Testis (tissue), 2 donors: ENCODE measurements at regions not wholly inside any gene's neighbourhood (a gene's known extent, or its start where the extent isn't known, plus 50 kb on each side); places are given as distances from the start of the nearest gene placed in this dataset.

Experiments
- DNase-seq: peaks from one replicate; pipeline ENCODE4 v3.0.0-alpha.2; 2019
- H3K27ac ChIP-seq, 2 donors: fragments of 200-600 bp; sonication (generic); one replicate each; pipeline ENCODE4 v1.5.1; 2019
- H3K27me3 ChIP-seq: fragments of 200-600 bp; sonication (generic); one replicate; pipeline ENCODE4 v1.5.1; 2019
- H3K36me3 ChIP-seq: fragments of 200-600 bp; sonication (generic); one replicate; pipeline ENCODE4 v1.5.1; 2017; ENCODE audit warnings: low read depth; ENCODE audit errors: missing control alignments
- H3K4me1 ChIP-seq: fragments of 200-600 bp; sonication (generic); one replicate; pipeline ENCODE4 v1.5.1; 2019
- H3K4me3 ChIP-seq, 2 donors: fragments of 200-600 bp; sonication (generic); one replicate each; pipeline ENCODE4 v1.5.1; 2017 to 2019
- H3K9me3 ChIP-seq: fragments of 200-600 bp; sonication (generic); one replicate; pipeline ENCODE4 v1.5.1; 2017
- POLR2A ChIP-seq: fragments of 450-650 bp; IDR thresholded peaks from one replicate; pipeline ENCODE4 v1.6.1; 2017; ENCODE audit warnings: antibody characterized with exemption, mild to moderate bottlenecking, moderate library complexity
- WGBS, 2 donors: methylation state at CpG; one replicate each; pipeline ENCODE4 v1.1.5; 2018; 5-methylcytosine and 5-hydroxymethylcytosine counted together
- intact Hi-C: fragments of 100-400 bp; cut with DNase I; formaldehyde crosslinking; loops from one replicate; pipeline ENCODE4 v1.15.1; 2023; ENCODE audit warnings: low total_unique reads
- TF ChIP-seq, protein P1 (sequence below), 3 experiments: fragments of 450-650 bp in 2 of 3; fragments of 200-600 bp in 1 of 3; sonication (generic) in 1 of 3; IDR thresholded peaks; one replicate each; pipeline ENCODE4 v1.5.1; 2016 to 2019; ENCODE audit warnings: antibody characterized with exemption in 3 of 3, mild to moderate bottlenecking in 2 of 3, moderate library complexity in 1 of 3

GRCh38 chr12:115121053-115121452 lies 437.1 kb upstream of the TBX3 start:
- intact Hi-C loops = no loop called here
- Histone ChIP-seq H3K27me3 (no peaks in the 10 kb centered on the region), H3K9me3 (no peaks in the 10 kb centered on the region), H3K27ac (no peak overlapping the region), H3K36me3 (no peaks in the 10 kb centered on the region), H3K4me1 (no peaks in the 10 kb centered on the region), H3K4me3 (no peak overlapping the region)
- DNase-seq = no peak
- TF ChIP-seq POLR2A = no peak
- TF ChIP-seq, protein P1, sequence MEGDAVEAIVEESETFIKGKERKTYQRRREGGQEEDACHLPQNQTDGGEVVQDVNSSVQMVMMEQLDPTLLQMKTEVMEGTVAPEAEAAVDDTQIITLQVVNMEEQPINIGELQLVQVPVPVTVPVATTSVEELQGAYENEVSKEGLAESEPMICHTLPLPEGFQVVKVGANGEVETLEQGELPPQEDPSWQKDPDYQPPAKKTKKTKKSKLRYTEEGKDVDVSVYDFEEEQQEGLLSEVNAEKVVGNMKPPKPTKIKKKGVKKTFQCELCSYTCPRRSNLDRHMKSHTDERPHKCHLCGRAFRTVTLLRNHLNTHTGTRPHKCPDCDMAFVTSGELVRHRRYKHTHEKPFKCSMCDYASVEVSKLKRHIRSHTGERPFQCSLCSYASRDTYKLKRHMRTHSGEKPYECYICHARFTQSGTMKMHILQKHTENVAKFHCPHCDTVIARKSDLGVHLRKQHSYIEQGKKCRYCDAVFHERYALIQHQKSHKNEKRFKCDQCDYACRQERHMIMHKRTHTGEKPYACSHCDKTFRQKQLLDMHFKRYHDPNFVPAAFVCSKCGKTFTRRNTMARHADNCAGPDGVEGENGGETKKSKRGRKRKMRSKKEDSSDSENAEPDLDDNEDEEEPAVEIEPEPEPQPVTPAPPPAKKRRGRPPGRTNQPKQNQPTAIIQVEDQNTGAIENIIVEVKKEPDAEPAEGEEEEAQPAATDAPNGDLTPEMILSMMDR (IDR thresholded peaks at IDR 0.05) = no peak

GRCh38 chr12:115118177-115118724 lies 434.3 kb upstream of the TBX3 start:
- Histone ChIP-seq H3K27me3 (no peaks in the 10 kb centered on the region), H3K4me3 (no peak overlapping the region), H3K36me3 (no peaks in the 10 kb centered on the region), H3K4me1 (no peaks in the 10 kb centered on the region), H3K27ac (no peak overlapping the region), H3K9me3 (no peaks in the 10 kb centered on the region)
- DNase-seq = no peak
- 76 to 83% methylated on average over 3 of the region's 3 CpGs for WGBS, 2 donors
- intact Hi-C loops = no loop called here
- TF ChIP-seq, protein P1 (IDR thresholded peaks at IDR 0.05) = no peak
- no peak for TF ChIP-seq POLR2A

DNA sequence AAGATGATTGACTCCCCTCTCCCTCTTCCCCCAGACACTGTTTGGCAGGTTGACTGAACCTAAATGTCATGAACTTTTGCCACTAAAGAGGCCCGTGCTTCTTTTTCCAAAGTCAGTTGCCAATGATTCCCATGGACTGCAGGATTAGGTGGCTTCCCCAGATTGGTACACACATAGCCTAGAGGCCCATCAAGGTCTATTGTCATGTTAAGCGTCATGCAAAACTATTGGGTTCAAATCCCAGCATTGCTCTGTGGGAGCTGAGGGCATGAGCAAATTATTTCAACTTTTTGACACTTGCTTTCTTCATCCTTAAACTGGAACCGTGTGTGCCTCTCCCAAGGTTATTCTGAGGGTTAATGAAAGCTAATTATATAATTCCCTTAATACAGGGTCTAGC lies 430.2 kb upstream of the TBX3 start:
- DNase-seq = no peak
- intact Hi-C loops = no loop called here
- H3K27ac ChIP-seq = no peak overlapping the region
- no peaks in the 10 kb centered on the region for H3K36me3 ChIP-seq
- no peaks in the 10 kb centered on the region for H3K9me3 ChIP-seq
- TF ChIP-seq POLR2A = no peak
- TF ChIP-seq, protein P1 (IDR thresholded peaks at IDR 0.05) = no peak
- WGBS, 2 donors = 72 to 78% methylated on average over 3 of the region's 3 CpGs
- H3K27me3 ChIP-seq = no peaks in the 10 kb centered on the region
- no peaks in the 10 kb centered on the region for H3K4me1 ChIP-seq
- no peak overlapping the region for H3K4me3 ChIP-seq

GRCh38 chr12:115109863-115110262 lies 425.9 kb upstream of the TBX3 start:
- intact Hi-C loops = no loop called here
- H3K36me3 ChIP-seq = no peaks in the 10 kb centered on the region
- H3K27me3 ChIP-seq = no peaks in the 10 kb centered on the region
- TF ChIP-seq POLR2A = no peak
- TF ChIP-seq, protein P1 (IDR thresholded peaks at IDR 0.05) = no peak
- no peak overlapping the region for H3K27ac ChIP-seq
- WGBS, 2 donors = 89 to 91% methylated on average over 3 of the region's 3 CpGs
- DNase-seq = no peak
- H3K9me3 ChIP-seq = no peaks in the 10 kb centered on the region
- H3K4me1 ChIP-seq = no peaks in the 10 kb centered on the region
- no peak overlapping the region for H3K4me3 ChIP-seq
